GM18873 (cell line): ENCODE measurements at regions not wholly inside any gene's neighbourhood (a gene's known extent, or its start where the extent isn't known, plus 50 kb on each side); places are given as distances from the start of the nearest gene placed in this dataset.
"Not testable (repeated sequence)": the region's sequence is repeated elsewhere in the genome, so short reads cannot be mapped to it uniquely, and the experiment has no call there.

ENCODE experiments used
- ATAC-seq: cut with Tn5 transposase; IDR thresholded peaks from one replicate; pipeline ENCODE4 v1.9.1; 2021; ENCODE audit warnings: mild to moderate bottlenecking, moderate library complexity, moderate number of reproducible peaks; ENCODE audit not compliant: unreplicated experiment, low FRiP score

DNA sequence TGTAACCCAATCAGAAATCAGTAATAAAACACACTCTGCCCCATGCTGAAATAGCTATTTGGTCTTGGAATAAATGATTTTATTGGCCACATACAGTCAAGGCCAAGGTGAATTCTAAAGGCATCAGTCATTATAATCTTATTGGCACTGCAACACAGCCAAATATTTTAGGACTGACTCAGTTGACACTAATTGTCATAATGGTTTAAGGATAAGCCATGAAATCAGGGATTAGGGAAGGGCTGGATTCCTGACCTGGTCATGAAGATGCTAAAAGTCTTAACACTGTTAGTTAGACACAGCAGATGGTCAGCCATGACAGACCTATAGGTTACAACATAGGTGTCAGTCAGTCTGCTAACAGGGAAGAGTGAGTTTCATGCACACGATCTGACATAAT is 330.3 kb upstream of the NPSR1 start:
- no peak for ATAC-seq

DNA sequence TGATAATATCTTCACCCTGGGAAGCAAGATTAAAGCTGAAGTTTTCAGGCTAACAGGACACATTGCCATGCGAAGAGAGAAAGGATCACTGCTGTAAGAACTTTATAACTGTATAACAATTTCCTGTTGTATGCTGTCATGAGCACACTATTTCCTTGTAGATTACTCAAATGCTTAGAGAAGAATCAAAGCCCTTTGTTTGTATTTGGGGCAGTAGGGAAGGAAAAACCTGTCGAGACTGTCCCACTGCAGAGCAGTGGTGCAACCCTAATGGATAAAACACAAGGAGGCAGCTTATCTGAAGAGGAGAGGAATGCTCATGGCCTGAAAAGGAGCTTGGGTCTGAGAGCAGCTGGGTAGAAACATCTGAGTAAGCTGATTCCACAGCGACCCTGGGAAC is 327.7 kb upstream of the NPSR1 start:
- ATAC-seq: no peak

DNA sequence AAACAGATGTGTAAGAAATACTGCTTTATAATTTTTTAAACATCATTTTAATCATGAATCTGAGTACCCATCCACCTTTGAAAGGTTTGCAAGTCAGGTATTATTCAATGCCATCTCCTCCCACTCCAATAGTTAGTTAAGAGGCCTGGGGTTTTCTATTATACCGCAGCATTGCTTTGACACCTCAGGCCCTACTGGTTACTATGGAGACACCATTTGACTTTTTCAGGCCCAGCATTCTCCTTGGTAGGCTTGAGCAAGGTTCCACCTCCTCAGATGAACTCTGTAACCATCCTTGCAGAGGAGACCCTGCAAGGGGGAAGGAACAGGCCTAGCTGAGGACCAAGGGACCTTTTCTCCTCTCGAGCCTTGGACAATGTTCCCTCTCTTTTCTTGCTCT is 326.9 kb upstream of the NPSR1 start:
- ATAC-seq: no peak

DNA sequence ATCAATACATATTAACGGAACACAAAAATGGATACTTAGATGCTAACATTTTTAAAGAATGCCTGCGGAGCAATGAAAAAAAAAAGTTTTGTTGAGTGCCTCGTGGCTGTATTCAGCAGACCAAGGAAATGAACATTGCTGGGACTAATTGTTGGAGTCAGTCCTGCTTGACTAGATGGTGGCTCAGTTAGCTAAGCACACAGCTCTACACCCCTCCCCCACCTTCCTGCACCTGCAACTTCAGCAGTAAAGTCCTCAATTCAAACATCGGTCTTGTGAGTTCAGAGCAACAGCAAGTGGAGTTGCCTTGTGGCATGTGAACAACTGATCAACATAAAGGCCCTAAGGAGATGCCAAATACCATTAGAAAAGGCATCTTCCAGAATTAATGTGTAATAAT is 326.0 kb upstream of the NPSR1 start:
- no peak for ATAC-seq

DNA sequence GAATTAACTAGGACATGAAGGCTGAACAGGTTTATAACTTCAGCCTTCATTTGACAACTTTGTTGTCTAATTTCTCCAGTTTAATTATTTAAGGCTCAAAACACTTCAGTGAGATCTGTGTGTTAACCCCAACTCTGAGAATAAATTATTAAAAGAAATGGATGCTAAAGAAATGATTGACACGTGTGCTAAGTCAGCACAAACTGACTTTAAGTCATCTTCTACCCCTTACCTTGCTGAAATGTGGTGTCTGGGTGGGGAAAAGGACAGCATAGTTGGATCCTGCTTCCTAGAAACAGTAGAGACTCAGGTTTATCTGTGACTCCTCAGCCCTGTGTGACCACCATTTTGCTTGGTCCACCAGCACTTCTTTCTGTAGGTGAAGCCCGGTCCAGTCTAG is 324.8 kb upstream of the NPSR1 start:
- ATAC-seq: no peak

DNA sequence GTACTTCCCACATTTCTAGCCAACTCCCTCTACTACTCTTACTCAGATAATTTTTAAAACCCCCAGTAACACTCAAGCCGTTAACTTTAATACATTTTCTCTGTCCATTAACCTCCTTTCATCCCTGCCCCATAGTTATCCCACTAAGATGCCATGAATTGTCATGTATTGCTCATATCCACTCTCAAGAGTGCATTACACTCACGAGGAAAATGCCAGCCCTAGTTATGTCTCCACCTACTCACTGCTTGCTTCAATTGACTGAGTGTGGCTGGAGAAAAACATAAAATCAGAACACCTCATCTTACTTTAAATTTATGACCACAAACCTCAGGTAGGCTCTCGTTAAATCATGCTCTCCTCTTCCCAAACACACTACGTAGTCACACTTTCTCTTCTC is 324.1 kb upstream of the NPSR1 start:
- ATAC-seq: no peak

DNA sequence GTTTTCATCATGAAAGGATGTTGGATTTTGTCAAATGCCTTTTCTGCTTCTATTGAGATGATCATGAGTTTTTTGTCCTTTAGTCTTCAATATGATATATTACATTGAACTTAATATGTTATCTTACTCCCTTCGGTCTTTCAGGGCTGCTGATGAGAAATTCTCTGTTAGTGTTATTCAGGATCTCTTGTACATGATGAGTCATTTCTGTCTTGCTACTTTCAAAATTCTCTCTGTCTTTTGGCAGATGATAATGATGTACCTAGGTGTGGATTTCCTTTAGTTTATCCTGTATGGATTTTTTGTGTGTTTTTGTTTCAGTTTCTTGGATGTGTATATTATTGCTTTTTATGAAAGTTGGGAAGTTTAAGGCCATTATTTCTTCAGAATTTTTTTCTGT is 320.9 kb upstream of the NPSR1 start:
- ATAC-seq: no peak

DNA sequence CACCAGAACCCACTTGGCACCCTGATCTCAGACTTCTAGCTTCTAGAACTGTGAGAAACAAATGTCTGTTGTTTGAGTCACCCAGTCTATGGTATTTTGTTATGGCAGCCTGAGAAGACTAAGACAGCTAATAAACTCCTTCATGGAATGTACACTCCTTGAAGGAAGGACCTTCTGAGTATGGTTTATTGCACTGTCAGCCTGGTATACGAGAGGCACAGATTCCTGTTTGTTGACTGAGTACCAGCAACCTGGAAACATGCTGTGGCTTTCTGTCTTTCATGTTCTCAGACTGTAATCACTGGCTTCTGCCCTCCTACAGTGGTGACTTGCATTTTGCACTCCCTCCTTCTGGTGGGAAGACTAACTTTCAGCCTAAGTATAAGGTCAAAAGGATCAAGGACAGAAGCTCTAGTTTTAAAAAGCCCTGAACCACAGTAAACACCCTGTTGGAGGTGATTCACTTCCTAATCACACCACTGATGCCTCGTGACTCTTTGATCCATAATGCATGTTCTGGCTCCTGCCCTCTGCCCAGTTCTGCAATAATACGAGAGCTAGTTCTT is 319.0 kb upstream of the NPSR1 start:
- ATAC-seq: no peak

DNA sequence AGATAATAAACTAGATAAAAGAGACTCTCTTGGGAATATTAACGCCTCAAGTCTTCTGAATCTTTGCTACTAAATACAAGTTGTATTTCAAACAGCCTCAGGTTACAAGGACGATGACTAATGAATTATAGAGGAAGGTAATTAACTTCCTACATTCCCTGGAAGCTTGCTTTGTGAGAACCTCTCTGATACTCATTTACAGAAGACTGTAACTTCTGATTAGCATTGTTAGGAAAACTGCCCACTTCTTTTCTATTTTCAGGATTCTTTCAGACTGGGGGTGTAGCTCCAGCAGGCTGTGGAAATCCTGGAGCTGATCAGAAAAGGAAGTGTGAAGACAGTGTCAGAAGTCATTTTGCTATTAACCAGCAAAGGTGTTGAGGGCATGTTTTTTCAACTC is 316.7 kb upstream of the NPSR1 start:
- no peak for ATAC-seq

DNA sequence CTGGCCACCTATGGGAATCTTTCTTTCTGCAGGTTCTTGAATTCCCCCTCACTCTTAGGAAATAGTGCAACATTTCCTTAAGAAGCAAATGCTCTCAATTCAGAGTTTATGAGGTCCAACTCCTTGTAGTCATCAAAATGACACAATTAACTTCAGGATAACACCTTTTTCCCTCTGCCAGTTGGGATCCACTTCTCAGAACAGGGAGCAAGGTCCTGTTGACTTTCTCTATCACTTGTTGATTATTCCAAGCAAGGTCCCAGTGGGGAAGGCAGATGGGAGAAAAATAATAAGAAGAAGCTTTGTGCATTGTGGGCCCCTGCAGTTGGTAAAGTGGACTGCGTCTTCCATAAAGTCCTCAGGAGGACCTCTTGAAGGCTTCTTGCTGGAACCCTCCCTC is 315.6 kb upstream of the NPSR1 start:
- ATAC-seq: no peak

DNA sequence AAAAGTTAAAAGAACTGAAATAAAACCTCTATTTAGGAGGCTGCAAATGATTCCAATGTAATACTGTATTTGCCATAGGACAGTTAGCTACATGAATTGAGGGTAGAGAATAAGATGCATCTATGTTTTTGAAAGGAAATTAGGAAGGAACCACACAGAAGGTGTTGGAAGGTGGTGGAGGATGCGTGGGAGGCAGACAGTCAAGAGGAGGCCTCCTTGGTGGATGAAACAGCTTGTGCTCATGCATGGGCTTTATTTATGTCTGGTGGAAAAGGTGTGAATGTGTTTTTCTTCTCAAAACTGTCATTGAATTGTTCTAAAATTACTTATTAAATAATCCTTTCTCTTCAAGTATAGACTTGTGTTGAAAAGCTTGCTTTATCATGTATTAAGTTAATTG is 314.4 kb upstream of the NPSR1 start:
- no peak for ATAC-seq

DNA sequence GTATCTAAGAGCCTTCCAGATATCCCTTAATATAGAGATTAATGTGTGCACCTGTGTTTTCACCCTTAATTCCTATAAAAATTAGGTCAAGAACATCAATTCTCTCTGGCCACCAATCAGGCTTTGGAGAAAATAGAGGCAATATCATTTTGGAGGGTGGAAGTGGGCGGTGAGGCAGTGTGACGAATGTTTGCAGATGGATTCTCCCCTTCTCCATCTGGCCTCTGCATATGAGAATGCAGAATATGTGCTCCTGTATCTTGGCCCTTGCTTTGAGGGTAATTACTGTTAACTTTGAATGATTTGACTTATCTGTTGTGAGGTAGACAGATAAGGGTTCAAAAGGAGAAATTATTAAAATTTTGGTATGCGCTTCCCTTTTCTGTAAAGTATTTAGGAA is 304.0 kb upstream of the NPSR1 start:
- no peak for ATAC-seq

DNA sequence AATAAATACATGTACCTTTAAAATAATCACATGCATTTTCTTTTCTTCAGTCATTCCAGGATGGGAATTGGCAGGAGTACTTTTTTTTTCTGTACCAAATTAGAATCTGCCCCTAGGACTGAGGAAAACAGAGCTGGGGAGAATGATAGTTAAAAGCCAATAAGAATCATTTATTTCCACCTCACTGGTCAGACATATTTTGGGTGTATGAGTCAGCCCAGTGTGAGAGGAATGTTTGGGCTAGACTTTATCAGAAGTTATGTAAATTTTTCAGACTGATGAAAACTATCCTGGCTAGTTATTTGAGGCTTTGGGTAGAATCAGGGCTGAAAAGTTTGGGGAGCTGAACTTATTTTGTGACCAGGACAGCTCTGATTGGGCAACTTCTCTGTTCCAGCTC is 303.1 kb upstream of the NPSR1 start:
- ATAC-seq: no peak

DNA sequence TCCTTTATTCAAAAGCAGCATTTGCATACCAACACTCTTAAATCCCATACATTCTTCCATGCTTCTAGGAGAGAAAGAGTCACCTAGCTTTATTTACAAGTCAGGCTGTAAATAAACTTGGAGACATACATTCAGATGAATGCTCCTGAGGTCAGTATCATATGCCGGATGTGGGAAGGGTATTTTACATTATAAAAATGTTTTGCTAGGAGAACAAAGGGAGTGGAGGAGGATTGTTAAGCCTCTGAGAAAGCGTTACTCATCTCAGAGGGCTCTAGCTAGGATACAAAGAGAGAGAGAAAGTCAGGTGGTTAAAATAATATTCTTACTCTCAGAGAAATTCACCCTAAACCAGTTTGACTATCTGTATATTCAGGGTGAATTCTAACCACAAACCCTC is 300.9 kb upstream of the NPSR1 start:
- no peak for ATAC-seq

DNA sequence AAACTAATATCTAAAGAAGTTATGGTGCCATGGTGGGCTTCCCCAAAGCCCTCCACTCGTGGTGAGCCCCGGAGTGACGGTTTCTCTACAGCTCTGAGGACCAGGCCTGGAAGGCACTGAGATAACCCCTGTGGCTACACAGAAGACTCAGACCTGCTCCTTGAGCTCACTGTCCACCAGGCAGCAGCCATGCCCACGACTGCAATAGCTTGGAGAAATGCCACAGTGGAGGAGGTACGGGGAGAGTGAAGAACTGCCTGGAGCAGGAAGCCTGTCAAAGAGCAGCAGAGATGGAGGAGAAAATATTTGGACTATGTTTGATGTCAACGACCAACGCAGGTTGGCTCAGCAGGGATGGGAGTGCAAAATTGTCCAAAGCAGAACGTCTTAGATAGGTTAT is 300.1 kb upstream of the NPSR1 start:
- no peak for ATAC-seq

DNA sequence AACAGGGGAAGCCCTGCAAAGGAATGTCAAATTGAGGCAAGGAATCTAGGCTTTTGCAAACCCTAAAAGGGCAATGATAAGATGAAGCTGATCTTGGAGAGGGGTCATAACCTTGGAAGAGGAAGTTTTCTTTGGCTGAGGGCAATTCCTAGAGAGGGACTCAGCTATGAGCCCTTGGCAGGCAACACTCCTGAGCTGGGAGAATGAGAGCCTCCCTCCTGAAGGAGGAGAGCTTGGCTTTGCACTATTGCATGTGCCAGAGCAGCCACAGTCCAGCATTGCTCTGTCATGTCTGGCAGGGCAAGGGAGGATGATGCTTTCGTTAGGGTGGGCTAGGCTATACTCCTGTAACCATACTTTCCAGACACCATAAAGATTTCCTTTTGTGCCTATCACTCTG is 299.4 kb upstream of the NPSR1 start:
- ATAC-seq: not testable (repeated sequence)

DNA sequence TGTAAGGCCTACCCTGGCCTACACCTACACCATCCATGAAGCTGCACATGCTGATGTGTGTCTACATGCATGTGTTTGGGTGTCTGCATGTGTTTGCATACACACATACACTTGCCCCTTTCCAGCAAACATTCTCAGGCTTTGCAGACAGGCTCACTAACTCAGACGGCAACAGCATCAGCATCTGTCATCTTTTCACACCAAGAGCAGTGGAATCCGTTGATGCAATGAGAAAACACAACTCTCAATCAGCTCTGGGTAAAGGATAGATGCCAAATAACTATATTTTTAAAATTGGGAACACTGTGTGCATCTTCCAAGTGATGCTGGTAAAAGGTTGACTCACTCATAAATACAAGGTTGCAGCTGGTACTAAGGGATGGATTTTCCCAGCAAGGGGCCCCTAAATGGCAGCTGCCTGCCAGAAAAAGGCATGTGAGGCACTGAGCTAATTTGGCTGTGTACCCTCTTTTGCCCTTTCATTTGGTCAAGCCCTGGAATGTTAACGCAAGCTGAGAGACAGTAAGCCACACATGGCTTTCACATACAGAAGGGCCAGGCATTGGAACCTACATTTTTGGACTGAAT is 296.3 kb upstream of the NPSR1 start:
- no peak for ATAC-seq

DNA sequence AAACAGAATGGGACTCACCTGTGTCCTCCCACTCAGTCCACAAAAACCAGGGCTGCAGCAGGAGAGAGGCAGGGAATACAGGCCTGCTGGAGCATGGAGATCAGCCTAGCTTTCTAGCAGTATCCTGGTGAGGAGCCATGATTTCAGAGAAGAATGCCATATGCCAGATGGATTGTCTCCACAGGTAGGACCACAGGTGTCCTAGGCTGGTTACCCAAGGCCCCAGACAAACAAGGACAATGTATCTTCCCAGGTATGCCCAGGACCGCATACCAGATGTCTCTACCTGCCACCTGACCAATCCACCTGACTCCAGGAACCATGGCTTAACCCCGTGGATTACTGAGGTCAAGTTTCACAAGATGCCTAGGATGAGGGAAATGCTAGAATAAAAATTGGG is 295.4 kb upstream of the NPSR1 start:
- ATAC-seq: no peak

DNA sequence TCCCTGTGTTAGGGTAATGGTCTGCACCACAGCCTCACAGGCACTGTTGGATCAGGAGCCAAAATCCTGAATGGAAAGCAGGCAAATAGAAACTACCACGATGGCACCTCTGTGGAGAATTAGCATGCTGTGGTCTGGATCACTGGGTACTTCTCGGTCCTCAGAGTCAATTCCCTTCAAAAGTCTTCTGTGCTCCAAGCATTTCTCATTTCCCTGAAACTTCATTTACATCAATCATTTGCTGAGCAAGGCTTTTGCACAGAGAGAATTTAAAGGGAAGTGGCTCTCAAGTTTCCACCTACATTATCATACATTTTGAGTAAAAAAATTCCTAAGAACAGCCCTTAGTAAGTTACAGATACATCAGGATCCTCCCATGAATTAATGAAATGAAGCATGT is 293.9 kb upstream of the NPSR1 start:
- no peak for ATAC-seq

DNA sequence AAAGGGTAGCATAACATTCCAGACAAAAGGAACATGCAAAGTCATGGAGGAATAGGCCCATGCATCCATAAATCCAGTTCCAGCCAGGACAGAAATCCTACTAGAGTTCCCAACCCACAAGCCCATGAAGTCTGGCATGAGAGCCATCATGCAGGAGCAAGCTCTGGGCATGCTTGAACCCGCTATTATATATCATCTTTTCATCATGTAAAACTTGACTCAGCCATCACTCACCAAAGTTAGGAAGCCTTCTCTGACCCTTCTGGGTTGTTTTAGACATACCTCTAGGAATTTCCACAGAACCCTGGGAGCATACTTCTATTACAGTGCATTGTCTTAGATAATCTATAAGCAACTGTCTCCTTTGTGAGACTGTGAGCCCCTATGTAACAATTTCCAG is 293.0 kb upstream of the NPSR1 start:
- ATAC-seq: no peak

DNA sequence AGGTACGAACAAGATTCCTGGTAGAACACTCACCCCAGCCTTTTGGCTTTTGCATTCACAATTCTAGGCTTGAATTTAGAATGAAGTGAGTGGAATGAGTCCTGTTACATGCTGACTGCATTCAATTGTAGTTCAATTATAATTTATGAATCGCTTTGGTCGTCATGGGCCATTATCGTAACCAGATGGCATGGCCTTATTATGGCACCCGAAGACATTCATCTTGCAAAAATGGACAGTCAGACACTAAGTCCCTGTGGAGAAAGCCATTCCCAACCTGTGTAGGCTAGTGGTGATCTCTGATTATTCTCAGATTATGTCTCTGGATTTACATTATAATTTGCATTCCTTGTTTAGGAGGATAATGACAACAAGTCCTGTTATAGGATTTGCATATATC is 292.4 kb upstream of the NPSR1 start:
- no peak for ATAC-seq

DNA sequence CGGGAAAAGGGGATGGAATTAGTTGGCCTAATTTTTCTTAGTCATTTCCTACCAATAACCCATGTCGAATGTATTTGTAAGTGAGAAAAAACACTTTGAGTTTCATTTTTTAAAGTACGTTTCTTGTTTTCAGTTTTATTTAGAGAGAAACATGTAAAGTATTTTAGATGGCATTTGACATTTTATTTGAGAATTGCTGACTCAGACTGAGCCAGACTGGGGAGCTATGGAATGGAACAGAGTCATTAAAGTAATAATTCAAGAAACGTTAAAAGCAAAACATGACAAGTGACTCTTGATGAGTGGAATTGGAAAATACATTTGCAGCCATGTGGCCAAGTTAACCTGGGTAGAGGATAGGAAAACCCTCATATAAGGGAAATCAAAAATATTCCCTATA is 286.1 kb upstream of the NPSR1 start:
- ATAC-seq: no peak

DNA sequence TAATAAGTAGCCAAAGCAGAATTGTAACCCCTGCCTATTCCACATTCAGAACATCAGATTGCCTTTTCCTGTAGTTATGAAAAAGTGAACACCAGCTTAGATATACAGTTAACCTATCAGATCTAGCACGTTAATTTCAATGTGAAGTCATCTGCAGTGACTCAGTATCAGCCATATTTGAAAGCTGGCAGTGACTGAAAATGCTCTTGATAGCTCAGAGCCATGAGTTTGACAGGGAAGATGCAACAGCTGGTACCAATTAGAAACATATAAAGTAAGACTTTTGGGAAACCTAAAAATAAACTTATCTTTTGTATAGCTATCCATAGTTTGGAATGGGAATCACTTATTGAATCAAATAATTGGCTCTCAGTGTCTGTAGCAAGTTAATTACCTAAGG is 284.1 kb upstream of the NPSR1 start:
- no peak for ATAC-seq
